HepG2 (cell line): ENCODE measurements at regions not wholly inside any gene's neighbourhood (a gene's known extent, or its start where the extent isn't known, plus 50 kb on each side); places are given as distances from the start of the nearest gene placed in this dataset.

Source experiments
- CEBPB ChIP-seq: IDR thresholded peaks from 2 replicates; pipeline ENCODE4 v1.6.1; 2011; ENCODE audit warnings: low read depth, low read length, improper control_type of control experiment, borderline replicate concordance
- JUND ChIP-seq: sonication (generic); formaldehyde crosslinking; IDR thresholded peaks from 2 replicates; pipeline ENCODE4 v1.8.0; 2022; ENCODE audit warnings: mild to moderate bottlenecking, missing genetic modification reagents
- MEF2D ChIP-seq: sonication (generic); formaldehyde crosslinking; IDR thresholded peaks from 2 replicates; pipeline ENCODE4 v1.5.1; 2020; ENCODE audit warnings: mild to moderate bottlenecking, missing genetic modification reagents
- MXI1 ChIP-seq: IDR thresholded peaks from 3 replicates; pipeline ENCODE4 v1.6.1; 2012; ENCODE audit warnings: low read depth, low read length, inconsistent platforms, borderline replicate concordance
- POLR2A ChIP-seq, 2 experiments: IDR thresholded peaks; 2 replicates each; pipeline ENCODE4 v1.6.1; 2011; ENCODE audit warnings: low read depth in 2 of 2, low read length in 2 of 2, mild to moderate bottlenecking in 1 of 2, moderate library complexity in 1 of 2; ENCODE audit not compliant: insufficient read depth in 1 of 2
- USF2 ChIP-seq, 2 experiments: sonication (generic) in 1 of 2; formaldehyde crosslinking in 1 of 2; IDR thresholded peaks; 2 replicates each; pipeline versions ENCODE4 v1.5.1 to v1.6.1; 2011 to 2020; ENCODE audit warnings: borderline replicate concordance in 1 of 2, low read depth in 1 of 2, low read length in 1 of 2, mild to moderate bottlenecking in 1 of 2, missing genetic modification reagents in 1 of 2, moderate library complexity in 1 of 2

GRCh38 chr6:19998541-19998940 is 161.4 kb downstream of the ID4 start:
- TF ChIP-seq CEBPB = no peak
- TF ChIP-seq USF2 (IDR thresholded peaks at IDR 0.05; ENCODE audit: low read depth, low read length) = no peak
- TF ChIP-seq USF2 (CRISPR knock-in tag; IDR thresholded peaks at IDR 0.05; ENCODE audit: borderline replicate concordance) = no peak
- TF ChIP-seq JUND (CRISPR knock-in tag) = no peak
- TF ChIP-seq MXI1 = no peak
- TF ChIP-seq POLR2A (IDR thresholded peaks at IDR 0.05; ENCODE audit: insufficient read depth in 1 of 2, low read depth in 2 of 2, low read length in 2 of 2) = no peak
- no peak for TF ChIP-seq MEF2D
